ENCODE measurements at regions not wholly inside any gene's neighbourhood (a gene's known extent, or its start where the extent isn't known, plus 50 kb on each side); places are given as distances from the start of the nearest gene placed in this dataset.

DNA sequence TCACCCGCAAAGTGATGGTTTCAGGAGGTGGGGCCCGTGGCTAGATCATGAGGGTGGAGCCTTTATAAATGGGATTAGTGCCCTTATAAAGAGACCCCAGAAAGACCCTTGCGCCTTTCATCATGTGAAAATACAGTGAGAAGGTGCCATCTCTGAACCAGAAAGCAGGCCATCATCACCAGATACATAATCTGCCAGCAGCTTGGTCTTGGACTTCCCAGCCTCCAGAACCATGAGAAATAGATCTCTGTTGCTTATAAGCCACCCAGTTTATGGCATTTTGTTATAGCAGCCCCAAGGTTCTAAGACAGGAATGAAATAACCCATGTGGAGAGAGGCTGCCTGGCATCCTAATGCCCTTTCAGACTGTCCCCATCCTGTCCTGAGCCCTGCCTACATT, 127.8 kb upstream of the SMAD3 start:
- Histone ChIP-seq H3K9ac (ENCODE audit: low read length) (no peak overlapping the region), H3K79me2 (ENCODE audit: low read length) (no peaks in the 10 kb centered on the region), H3K4me2 (ENCODE audit: low read depth, low read length) (no peak overlapping the region), H3K36me3 (replicated peaks; ENCODE audit: insufficient read depth, low read length) (no peaks in the 10 kb centered on the region), H3K4me3 (ENCODE audit: low read length) (no peak overlapping the region), H3K9me3 (replicated peaks; ENCODE audit: insufficient read depth, low read length) (no peaks in the 10 kb centered on the region), H3K9me2 (replicated peaks; ENCODE audit: insufficient read depth, low read length) (no peaks in the 10 kb centered on the region), H3F3A (ENCODE audit: insufficient read depth, low read length) (no peaks in the 10 kb centered on the region), H3K4me1 (ENCODE audit: low read length) (no peaks in the 10 kb centered on the region), H3K27ac (ENCODE audit: low read length) (no peak overlapping the region), H2AFZ (ENCODE audit: low read length) (no peak overlapping the region), H4K20me1 (ENCODE audit: insufficient read depth, low read length) (no peaks in the 10 kb centered on the region), H3K27me3 (replicated peaks; ENCODE audit: insufficient read depth, low read length) (no peaks in the 10 kb centered on the region)
- no peak for DNase-seq
- TF ChIP-seq EZH2 (optimal IDR thresholded peaks at IDR 0.05; ENCODE audit: low read depth, low read length) (no peak), EZH2phosphoT487 (IDR thresholded peaks at IDR 0.05; ENCODE audit: low read length) (no peak)
- TF ChIP-seq, protein P1, sequence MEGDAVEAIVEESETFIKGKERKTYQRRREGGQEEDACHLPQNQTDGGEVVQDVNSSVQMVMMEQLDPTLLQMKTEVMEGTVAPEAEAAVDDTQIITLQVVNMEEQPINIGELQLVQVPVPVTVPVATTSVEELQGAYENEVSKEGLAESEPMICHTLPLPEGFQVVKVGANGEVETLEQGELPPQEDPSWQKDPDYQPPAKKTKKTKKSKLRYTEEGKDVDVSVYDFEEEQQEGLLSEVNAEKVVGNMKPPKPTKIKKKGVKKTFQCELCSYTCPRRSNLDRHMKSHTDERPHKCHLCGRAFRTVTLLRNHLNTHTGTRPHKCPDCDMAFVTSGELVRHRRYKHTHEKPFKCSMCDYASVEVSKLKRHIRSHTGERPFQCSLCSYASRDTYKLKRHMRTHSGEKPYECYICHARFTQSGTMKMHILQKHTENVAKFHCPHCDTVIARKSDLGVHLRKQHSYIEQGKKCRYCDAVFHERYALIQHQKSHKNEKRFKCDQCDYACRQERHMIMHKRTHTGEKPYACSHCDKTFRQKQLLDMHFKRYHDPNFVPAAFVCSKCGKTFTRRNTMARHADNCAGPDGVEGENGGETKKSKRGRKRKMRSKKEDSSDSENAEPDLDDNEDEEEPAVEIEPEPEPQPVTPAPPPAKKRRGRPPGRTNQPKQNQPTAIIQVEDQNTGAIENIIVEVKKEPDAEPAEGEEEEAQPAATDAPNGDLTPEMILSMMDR (IDR thresholded peaks at IDR 0.05; ENCODE audit: low read length), result no peak

DNA sequence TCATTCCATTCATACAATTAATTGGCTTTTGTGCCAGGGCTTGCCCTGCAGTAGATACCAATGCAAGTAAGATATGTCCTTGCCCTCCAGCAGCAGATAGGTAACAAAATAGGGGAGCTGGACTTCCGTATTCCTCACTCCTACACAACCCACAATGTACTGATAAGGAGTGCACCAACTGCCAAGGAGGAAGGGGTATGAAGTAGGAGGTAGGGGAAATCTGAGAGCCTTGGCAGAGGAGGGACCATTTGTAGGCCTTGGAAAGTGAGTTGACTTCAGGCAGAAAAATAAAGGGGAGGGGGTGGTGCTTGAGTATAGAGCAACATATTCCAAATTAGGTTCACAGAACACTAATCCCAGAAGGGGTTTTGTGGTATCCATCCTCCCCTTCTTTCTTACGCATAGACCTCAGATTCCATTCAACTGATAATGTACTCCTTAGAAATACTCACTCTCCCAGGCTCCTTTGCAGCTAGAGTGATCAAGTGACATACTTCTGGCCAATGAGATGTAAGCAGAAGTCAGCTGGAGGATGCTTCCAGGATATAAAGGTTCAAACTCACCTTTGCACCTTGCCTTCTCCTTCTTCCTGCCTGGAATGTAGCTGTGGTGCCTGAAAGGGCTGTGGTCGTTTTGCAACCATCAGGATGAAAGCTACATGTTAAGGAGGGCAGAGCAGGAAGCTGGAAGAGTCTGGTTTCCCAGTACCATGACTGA, 127.1 kb upstream of the SMAD3 start:
- no peak overlapping the region for H2AFZ ChIP-seq (ENCODE audit: low read length)
- no peaks in the 10 kb centered on the region for H3K79me2 ChIP-seq (ENCODE audit: low read length)
- TF ChIP-seq, protein P1 (IDR thresholded peaks at IDR 0.05; ENCODE audit: low read length), result no peak
- TF ChIP-seq EZH2 (optimal IDR thresholded peaks at IDR 0.05; ENCODE audit: low read depth, low read length), result no peak
- no peak for TF ChIP-seq EZH2phosphoT487 (IDR thresholded peaks at IDR 0.05; ENCODE audit: low read length)
- no peaks in the 10 kb centered on the region for H3F3A ChIP-seq (ENCODE audit: insufficient read depth, low read length)
- no peaks in the 10 kb centered on the region for H3K36me3 ChIP-seq (replicated peaks; ENCODE audit: insufficient read depth, low read length)
- H3K9me2 ChIP-seq (replicated peaks; ENCODE audit: insufficient read depth, low read length), result no peaks in the 10 kb centered on the region
- no peaks in the 10 kb centered on the region for H4K20me1 ChIP-seq (ENCODE audit: insufficient read depth, low read length)
- no peak overlapping the region for H3K4me2 ChIP-seq (ENCODE audit: low read depth, low read length)
- no peak overlapping the region for H3K27ac ChIP-seq (ENCODE audit: low read length)
- H3K4me1 ChIP-seq (ENCODE audit: low read length), result no peaks in the 10 kb centered on the region
- DNase-seq, result no peak
- no peak overlapping the region for H3K9ac ChIP-seq (ENCODE audit: low read length)
- H3K27me3 ChIP-seq (replicated peaks; ENCODE audit: insufficient read depth, low read length), result no peaks in the 10 kb centered on the region
- no peak overlapping the region for H3K4me3 ChIP-seq (ENCODE audit: low read length)
- H3K9me3 ChIP-seq (replicated peaks; ENCODE audit: insufficient read depth, low read length), result no peaks in the 10 kb centered on the region

DNA sequence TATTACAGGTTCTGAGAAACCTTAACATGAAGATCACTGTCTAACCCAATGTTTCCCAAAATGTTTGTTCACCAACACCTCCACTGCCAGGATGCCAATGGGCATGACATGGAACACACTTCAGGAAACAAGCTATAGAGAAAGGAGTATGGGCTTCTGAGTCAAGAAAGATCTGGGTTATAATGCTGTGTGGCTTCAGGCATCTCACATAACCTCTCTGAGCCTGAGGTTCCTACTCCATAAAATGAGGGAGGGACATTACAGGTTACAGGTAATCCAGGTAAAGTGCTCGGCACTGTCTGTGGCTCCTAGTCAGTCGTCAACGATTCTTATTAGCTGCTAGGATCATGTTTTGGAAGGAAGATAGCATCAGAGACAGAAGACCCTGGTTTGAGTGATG, 126.4 kb upstream of the SMAD3 start:
- no peaks in the 10 kb centered on the region for H3F3A ChIP-seq (ENCODE audit: insufficient read depth, low read length)
- H3K4me3 ChIP-seq (ENCODE audit: low read length), result no peak overlapping the region
- H3K9me3 ChIP-seq (replicated peaks; ENCODE audit: insufficient read depth, low read length), result no peaks in the 10 kb centered on the region
- H3K9ac ChIP-seq (ENCODE audit: low read length), result no peak overlapping the region
- no peaks in the 10 kb centered on the region for H3K36me3 ChIP-seq (replicated peaks; ENCODE audit: insufficient read depth, low read length)
- H3K79me2 ChIP-seq (ENCODE audit: low read length), result no peaks in the 10 kb centered on the region
- H3K27ac ChIP-seq (ENCODE audit: low read length), result no peak overlapping the region
- H3K9me2 ChIP-seq (replicated peaks; ENCODE audit: insufficient read depth, low read length), result no peaks in the 10 kb centered on the region
- TF ChIP-seq EZH2phosphoT487 (IDR thresholded peaks at IDR 0.05; ENCODE audit: low read length), result no peak
- TF ChIP-seq EZH2 (optimal IDR thresholded peaks at IDR 0.05; ENCODE audit: low read depth, low read length), result no peak
- TF ChIP-seq, protein P1 (IDR thresholded peaks at IDR 0.05; ENCODE audit: low read length), result no peak
- no peaks in the 10 kb centered on the region for H3K4me1 ChIP-seq (ENCODE audit: low read length)
- H2AFZ ChIP-seq (ENCODE audit: low read length), result no peak overlapping the region
- no peaks in the 10 kb centered on the region for H3K27me3 ChIP-seq (replicated peaks; ENCODE audit: insufficient read depth, low read length)
- no peak overlapping the region for H3K4me2 ChIP-seq (ENCODE audit: low read depth, low read length)
- no peaks in the 10 kb centered on the region for H4K20me1 ChIP-seq (ENCODE audit: insufficient read depth, low read length)
- no peak for DNase-seq

Measured in MM.1S (cell line).